Neural cell (in vitro differentiated cells): ENCODE measurements at regions not wholly inside any gene's neighbourhood (a gene's known extent, or its start where the extent isn't known, plus 50 kb on each side); places are given as distances from the start of the nearest gene placed in this dataset.

ENCODE experiments used
- EP300 ChIP-seq: fragments of 450-650 bp; conservative IDR thresholded peaks from 2 replicates; pipeline ENCODE4 v1.6.1; 2014; ENCODE audit warnings: antibody characterized with exemption, mild to moderate bottlenecking, moderate library complexity; ENCODE audit not compliant: poor library complexity, severe bottlenecking
- EZH2 ChIP-seq: fragments of 200-600, 300-800 bp; shearing (Covaris generic), sonication (generic); IDR thresholded peaks from 2 replicates; pipeline ENCODE4 v1.6.1; 2014; ENCODE audit warnings: antibody characterized with exemption, low read length, borderline replicate concordance, mild to moderate bottlenecking; ENCODE audit not compliant: insufficient read depth, poor library complexity, severe bottlenecking
- MXI1 ChIP-seq: fragments of 450-650 bp; conservative IDR thresholded peaks from 2 replicates; pipeline ENCODE4 v1.6.1; 2014; ENCODE audit warnings: antibody characterized with exemption, mild to moderate bottlenecking; ENCODE audit not compliant: poor library complexity, severe bottlenecking
- POLR2AphosphoS5 ChIP-seq: IDR thresholded peaks from 2 replicates; pipeline ENCODE4 v1.6.1; 2012
- TAF1 ChIP-seq: IDR thresholded peaks from 2 replicates; pipeline ENCODE4 v1.6.1; 2012; ENCODE audit warnings: low read depth
- TF ChIP-seq, protein P1 (sequence below): fragments of 450-650 bp; IDR thresholded peaks from 2 replicates; pipeline ENCODE4 v1.5.1; 2014; ENCODE audit warnings: antibody characterized with exemption, mild to moderate bottlenecking, moderate library complexity; ENCODE audit not compliant: poor library complexity, severe bottlenecking
- TF ChIP-seq, protein P2 (sequence below): IDR thresholded peaks from 2 replicates; pipeline ENCODE4 v1.6.1; 2012; ENCODE audit warnings: borderline replicate concordance

DNA sequence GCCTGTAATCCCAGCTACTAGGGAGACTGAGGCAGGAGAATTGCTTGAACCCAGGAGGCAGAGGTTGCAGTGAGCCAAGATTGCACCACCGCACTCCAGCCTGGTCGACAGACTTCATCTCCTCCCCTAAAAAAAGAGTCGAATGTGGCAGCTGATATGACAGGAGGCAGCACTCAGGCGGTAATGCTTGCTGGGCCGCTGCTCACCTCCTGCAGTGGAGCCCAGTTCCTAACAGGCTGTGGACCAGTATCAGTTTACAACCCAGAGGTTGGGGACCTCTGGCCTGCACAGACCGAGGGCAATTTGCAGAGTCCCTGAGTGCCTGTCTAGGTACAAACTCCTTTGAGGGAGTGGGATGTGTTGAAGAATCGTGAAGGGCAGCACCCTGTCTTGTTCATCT, 136.2 kb downstream of the SMAD6 start:
- TF ChIP-seq POLR2AphosphoS5, result no peak
- TF ChIP-seq, protein P1, sequence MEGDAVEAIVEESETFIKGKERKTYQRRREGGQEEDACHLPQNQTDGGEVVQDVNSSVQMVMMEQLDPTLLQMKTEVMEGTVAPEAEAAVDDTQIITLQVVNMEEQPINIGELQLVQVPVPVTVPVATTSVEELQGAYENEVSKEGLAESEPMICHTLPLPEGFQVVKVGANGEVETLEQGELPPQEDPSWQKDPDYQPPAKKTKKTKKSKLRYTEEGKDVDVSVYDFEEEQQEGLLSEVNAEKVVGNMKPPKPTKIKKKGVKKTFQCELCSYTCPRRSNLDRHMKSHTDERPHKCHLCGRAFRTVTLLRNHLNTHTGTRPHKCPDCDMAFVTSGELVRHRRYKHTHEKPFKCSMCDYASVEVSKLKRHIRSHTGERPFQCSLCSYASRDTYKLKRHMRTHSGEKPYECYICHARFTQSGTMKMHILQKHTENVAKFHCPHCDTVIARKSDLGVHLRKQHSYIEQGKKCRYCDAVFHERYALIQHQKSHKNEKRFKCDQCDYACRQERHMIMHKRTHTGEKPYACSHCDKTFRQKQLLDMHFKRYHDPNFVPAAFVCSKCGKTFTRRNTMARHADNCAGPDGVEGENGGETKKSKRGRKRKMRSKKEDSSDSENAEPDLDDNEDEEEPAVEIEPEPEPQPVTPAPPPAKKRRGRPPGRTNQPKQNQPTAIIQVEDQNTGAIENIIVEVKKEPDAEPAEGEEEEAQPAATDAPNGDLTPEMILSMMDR, result no peak
- TF ChIP-seq EZH2, result no peak
- TF ChIP-seq, protein P2, sequence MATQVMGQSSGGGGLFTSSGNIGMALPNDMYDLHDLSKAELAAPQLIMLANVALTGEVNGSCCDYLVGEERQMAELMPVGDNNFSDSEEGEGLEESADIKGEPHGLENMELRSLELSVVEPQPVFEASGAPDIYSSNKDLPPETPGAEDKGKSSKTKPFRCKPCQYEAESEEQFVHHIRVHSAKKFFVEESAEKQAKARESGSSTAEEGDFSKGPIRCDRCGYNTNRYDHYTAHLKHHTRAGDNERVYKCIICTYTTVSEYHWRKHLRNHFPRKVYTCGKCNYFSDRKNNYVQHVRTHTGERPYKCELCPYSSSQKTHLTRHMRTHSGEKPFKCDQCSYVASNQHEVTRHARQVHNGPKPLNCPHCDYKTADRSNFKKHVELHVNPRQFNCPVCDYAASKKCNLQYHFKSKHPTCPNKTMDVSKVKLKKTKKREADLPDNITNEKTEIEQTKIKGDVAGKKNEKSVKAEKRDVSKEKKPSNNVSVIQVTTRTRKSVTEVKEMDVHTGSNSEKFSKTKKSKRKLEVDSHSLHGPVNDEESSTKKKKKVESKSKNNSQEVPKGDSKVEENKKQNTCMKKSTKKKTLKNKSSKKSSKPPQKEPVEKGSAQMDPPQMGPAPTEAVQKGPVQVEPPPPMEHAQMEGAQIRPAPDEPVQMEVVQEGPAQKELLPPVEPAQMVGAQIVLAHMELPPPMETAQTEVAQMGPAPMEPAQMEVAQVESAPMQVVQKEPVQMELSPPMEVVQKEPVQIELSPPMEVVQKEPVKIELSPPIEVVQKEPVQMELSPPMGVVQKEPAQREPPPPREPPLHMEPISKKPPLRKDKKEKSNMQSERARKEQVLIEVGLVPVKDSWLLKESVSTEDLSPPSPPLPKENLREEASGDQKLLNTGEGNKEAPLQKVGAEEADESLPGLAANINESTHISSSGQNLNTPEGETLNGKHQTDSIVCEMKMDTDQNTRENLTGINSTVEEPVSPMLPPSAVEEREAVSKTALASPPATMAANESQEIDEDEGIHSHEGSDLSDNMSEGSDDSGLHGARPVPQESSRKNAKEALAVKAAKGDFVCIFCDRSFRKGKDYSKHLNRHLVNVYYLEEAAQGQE, result no peak
- no peak for TF ChIP-seq MXI1
- no peak for TF ChIP-seq EP300
- no peak for TF ChIP-seq TAF1
